Pancreas (tissue), 10 donors: ENCODE measurements at regions not wholly inside any gene's neighbourhood (a gene's known extent, or its start where the extent isn't known, plus 50 kb on each side); places are given as distances from the start of the nearest gene placed in this dataset.
"Not testable (repeated sequence)": the region's sequence is repeated elsewhere in the genome, so short reads cannot be mapped to it uniquely, and the experiment has no call there.

Experiments used
- ATAC-seq, 4 donors: fragments of 200-7000 bp; cut with Tn5 transposase; one replicate each; pipeline versions ENCODE4 v1.8.0 to v1.9.1; 2020; ENCODE audit warnings: mild to moderate bottlenecking in 4 of 4, moderate library complexity in 4 of 4
- DNase-seq, 6 donors: peaks; one replicate each; pipeline ENCODE4 v3.0.0-alpha.2; 2020
- FAIRE-seq: peaks from 2 replicates; lab custom pipeline; 2012; peaks lifted over from hg19 to GRCh38; lab: Jason Lieb, UNC
- H3K27ac ChIP-seq, 4 donors: fragments of 200-600 bp; sonication (generic); 1 replicate in 3 of 4; 2 replicates in 1 of 4; pipeline versions ENCODE4 v1.5.0 to v1.8.0; 2020
- H3K27me3 ChIP-seq, 4 donors: fragments of 200-600 bp; one replicate each; pipeline ENCODE4 v1.8.0; 2021
- H3K36me3 ChIP-seq, 3 donors: fragments of 200-600 bp; sonication (generic) in 1 of 3; one replicate each; pipeline versions ENCODE4 v1.5.0 to v1.8.0; 2020 to 2021
- H3K4me1 ChIP-seq, 3 donors: fragments of 200-600 bp; one replicate each; pipeline ENCODE4 v1.8.0; 2021
- H3K4me3 ChIP-seq, 4 donors: fragments of 200-600 bp; sonication (generic) in 2 of 4; one replicate each; pipeline versions ENCODE4 v1.5.0 to v1.8.0; 2020 to 2021
- H3K9me3 ChIP-seq, 4 donors: fragments of 200-600 bp; one replicate each; pipeline ENCODE4 v1.8.0; 2021
- WGBS, 2 donors: extraction: QIAGEN DNeasy Blood & Tissue Kit; methylation state at CpG; one replicate each; pipeline ENCODE4 v1.1.7; 2013; 5-methylcytosine and 5-hydroxymethylcytosine counted together
- intact Hi-C, 3 donors: fragments of 100-400 bp; cut with DNase I; formaldehyde crosslinking; loops; one replicate each; pipeline versions ENCODE4 v1.11.1 to v1.14.2; 2022
- TF ChIP-seq, protein P1 (sequence below), 4 donors: fragments of 200-600 bp; sonication (generic) in 3 of 4; IDR thresholded peaks; one replicate each; pipeline versions ENCODE4 v1.5.0 to v1.8.0; 2021; ENCODE audit warnings: antibody characterized with exemption in 4 of 4
- donor health status: healthy with polysubstance abuse.
- donor health status: DM: no; HTN: no; CAD: no; lungs with moderate emphysema.
- donor health status: DM: no; HTN: no; CAD: no.
- donor health status: control.
- donor health status: control.
- donor health status: Bipolar disorder and iron deficiency.
- donor health status: DM: yes; HTN: yes; CAD: no.
- donor health status: DM: no; HTN: no; CAD: no.
- donor health status: DM: no; HTN: no; CAD: no.
- donor health status: DM: yes; HTN: yes; CAD: no.

DNA sequence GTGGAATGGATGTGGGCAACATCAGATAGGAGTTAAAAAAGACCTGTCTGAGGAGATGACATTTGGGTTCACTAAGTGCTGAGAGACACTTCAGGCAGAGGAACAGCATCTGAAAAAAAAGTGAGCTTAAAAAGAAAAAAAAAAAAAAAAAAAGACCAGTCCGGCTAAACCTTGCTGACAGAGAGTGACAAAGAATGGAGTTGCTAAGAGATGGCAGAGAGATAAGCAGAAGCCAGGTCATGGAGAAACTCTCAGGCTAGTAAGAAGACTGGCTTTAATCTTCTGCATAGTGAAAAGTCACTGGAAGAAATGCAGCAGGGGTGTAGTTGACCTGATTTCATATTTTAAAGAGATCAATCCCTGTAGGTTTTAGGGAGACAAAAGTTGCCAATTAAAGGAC is 711.1 kb upstream of the SEMA3D start:
- intact Hi-C loops = loop anchor here in 1 of 3 donors (10.0 kb wide), 1 partner anchor 1007 kb away; no protein-coding TSS in a partner anchor
- Histone ChIP-seq H3K36me3 (no peaks in the 10 kb centered on the region), H3K4me3 (no peak overlapping the region), H3K9me3 (no peaks in the 10 kb centered on the region), H3K27ac (no peak overlapping the region), H3K27me3 (no peaks in the 10 kb centered on the region), H3K4me1 (no peaks in the 10 kb centered on the region)
- TF ChIP-seq, protein P1, sequence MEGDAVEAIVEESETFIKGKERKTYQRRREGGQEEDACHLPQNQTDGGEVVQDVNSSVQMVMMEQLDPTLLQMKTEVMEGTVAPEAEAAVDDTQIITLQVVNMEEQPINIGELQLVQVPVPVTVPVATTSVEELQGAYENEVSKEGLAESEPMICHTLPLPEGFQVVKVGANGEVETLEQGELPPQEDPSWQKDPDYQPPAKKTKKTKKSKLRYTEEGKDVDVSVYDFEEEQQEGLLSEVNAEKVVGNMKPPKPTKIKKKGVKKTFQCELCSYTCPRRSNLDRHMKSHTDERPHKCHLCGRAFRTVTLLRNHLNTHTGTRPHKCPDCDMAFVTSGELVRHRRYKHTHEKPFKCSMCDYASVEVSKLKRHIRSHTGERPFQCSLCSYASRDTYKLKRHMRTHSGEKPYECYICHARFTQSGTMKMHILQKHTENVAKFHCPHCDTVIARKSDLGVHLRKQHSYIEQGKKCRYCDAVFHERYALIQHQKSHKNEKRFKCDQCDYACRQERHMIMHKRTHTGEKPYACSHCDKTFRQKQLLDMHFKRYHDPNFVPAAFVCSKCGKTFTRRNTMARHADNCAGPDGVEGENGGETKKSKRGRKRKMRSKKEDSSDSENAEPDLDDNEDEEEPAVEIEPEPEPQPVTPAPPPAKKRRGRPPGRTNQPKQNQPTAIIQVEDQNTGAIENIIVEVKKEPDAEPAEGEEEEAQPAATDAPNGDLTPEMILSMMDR (IDR thresholded peaks at IDR 0.05) = no peak
- 24 to 37% methylated on average over 1 of the region's 1 CpG for WGBS, 2 donors
- DNase-seq = no peak
- FAIRE-seq = no peak
- ATAC-seq = no peak

DNA sequence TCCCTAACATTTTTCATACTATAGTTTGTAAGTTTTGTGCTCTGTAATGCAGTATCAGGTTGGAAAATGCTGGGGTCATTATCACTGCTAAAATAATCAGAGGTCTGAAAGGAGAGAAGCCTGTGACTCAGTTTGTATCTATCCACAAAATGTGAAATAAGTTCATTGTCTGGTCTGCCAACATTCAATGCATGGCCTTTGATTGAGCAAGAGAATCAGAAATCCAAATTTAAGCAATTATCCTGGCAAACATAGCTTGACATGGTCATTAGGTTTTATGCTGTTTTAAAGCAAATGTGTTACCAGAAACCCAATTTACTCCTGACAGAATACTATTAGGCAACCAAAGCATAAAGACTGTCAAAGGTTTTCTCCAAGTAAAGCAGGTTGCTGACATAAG is 709.7 kb upstream of the SEMA3D start:
- FAIRE-seq = no peak
- H3K36me3 ChIP-seq = no peaks in the 10 kb centered on the region
- H3K4me1 ChIP-seq = no peaks in the 10 kb centered on the region
- intact Hi-C loops = loop anchor here in 1 of 3 donors (10.0 kb wide), 1 partner anchor 1008 kb away; no protein-coding TSS in a partner anchor
- H3K4me3 ChIP-seq = no peak overlapping the region
- TF ChIP-seq, protein P1 (IDR thresholded peaks at IDR 0.05) = no peak
- no peaks in the 10 kb centered on the region for H3K9me3 ChIP-seq
- no peak for ATAC-seq
- no peaks in the 10 kb centered on the region for H3K27me3 ChIP-seq
- no peak for DNase-seq
- no peak overlapping the region for H3K27ac ChIP-seq

DNA sequence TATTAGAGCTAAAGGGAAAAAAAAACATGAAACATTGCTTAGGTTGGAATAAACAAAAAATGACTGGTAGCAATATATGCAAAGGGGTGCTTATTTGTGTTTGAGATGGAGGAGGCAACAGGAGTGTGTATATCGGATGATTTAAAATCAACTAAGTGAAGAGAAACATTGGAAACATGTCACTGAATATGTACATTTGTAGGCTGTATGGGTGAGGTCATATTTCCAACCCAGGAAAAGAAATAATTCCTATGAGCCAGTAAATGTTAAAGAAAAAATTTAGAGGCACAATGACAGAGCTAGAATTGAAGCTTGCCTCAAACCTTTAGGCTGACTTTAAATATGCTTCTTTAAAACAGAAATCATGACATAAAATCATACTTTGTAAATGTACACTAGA is 709.0 kb upstream of the SEMA3D start:
- intact Hi-C loops = loop anchor here in 1 of 3 donors (10.0 kb wide), 1 partner anchor 1009 kb away; no protein-coding TSS in a partner anchor
- Histone ChIP-seq H3K4me3 (no peak overlapping the region), H3K27ac (no peak overlapping the region), H3K36me3 (no peaks in the 10 kb centered on the region), H3K27me3 (no peaks in the 10 kb centered on the region), H3K4me1 (no peaks in the 10 kb centered on the region), H3K9me3 (no peaks in the 10 kb centered on the region)
- TF ChIP-seq, protein P1 (IDR thresholded peaks at IDR 0.05) = no peak
- WGBS, 2 donors = 77 to 87% methylated on average over 1 of the region's 1 CpG
- no peak for ATAC-seq
- no peak for DNase-seq
- no peak for FAIRE-seq

DNA sequence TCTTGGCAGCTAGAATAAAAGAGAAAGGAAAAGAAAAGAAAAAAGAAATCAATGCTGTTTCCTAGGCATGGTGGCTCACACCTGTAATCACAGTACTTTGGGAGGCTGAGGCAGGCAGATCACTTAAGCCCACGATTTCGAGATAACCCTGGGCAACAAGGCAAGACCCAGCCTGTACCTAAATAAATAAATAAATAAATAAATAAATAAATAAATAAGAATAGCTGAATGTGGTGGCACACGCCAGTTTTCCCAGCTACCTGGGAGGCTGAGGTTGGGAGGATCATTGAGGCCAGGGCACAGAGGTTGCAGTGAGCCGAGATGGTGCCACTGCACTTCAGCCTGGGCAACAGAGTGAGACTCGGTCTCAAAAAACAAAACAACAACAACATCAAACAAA is 705.0 kb upstream of the SEMA3D start:
- not testable (repeated sequence) for DNase-seq, FAIRE-seq, H3K9me3 ChIP-seq, H3K4me3 ChIP-seq, H3K4me1 ChIP-seq, H3K36me3 ChIP-seq, H3K27me3 ChIP-seq, ATAC-seq, H3K27ac ChIP-seq
- WGBS, 2 donors = 64 to 85% methylated on average over 5 of the region's 5 CpGs
- intact Hi-C loops = loop anchor here in 1 of 3 donors (10.0 kb wide), 1 partner anchor 1013 kb away; no protein-coding TSS in a partner anchor

DNA sequence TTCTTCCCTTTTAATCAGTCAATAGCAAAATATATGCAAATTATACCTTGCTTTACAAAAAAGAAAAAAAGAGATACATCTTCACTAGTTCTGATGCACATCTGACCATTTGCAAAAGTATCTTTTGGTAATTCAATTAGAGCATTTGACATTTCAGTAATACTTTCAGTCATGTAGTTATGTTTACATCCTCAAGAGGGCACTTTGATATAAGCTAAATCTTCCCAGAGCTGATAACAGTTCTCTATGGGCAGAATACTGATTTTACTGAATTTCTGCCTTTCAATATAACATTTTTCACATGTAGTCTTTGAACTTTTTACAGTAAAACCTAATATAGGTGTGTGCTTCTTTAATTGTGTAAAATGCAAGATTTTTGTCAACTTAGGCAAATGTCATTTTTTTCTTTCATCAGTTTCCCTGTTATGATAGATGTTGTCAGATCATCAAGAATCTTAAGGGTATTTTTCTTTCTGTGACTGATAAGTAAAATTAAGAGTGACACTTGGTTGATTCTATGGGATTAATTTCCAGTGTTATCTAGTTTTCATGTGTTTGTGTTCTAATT is 703.5 kb upstream of the SEMA3D start:
- Histone ChIP-seq H3K4me1 (no peaks in the 10 kb centered on the region), H3K27me3 (no peaks in the 10 kb centered on the region), H3K36me3 (no peaks in the 10 kb centered on the region), H3K4me3 (no peak overlapping the region), H3K9me3 (no peaks in the 10 kb centered on the region), H3K27ac (no peak overlapping the region)
- TF ChIP-seq, protein P1 (IDR thresholded peaks at IDR 0.05) = peak in 3 of 4 donors; percentile 19 to 47 (median 34)
- peak in 3 of 4 donors; percentile 72 to 75 (median 72) for ATAC-seq
- intact Hi-C loops = loop anchor here in 1 of 3 donors (10.0 kb wide), 1 partner anchor 1014 kb away; no protein-coding TSS in a partner anchor
- no peak for DNase-seq
- peak; percentile 83 for FAIRE-seq
